K562 (cell line): ENCODE measurements at regions not wholly inside any gene's neighbourhood (a gene's known extent, or its start where the extent isn't known, plus 50 kb on each side); places are given as distances from the start of the nearest gene placed in this dataset.

Source experiments
- ATAC-seq: fragments of 200-7000 bp; cut with Tn5 transposase; 3 replicates; pipeline ENCODE4 v1.9.1; 2020; ENCODE audit warnings: moderate library complexity
- BruUV-seq: library from RNA; stranded (reverse); fragments of 400-500 nt; replicated peaks from 2 replicates; lab custom pipeline; 2021; lab: Mats Ljungman, UMichigan
- CTCF ChIA-PET: fragments of 300-600 bp; formaldehyde crosslinking; extraction: SDS; loops from one replicate; lab custom pipeline; 2021; ENCODE audit warnings: low intra/inter-chr PET ratio; lab: Yijun Ruan, JAX
- POLR2A ChIA-PET: fragments of 300-600, 350-650 bp; sonication (Branson Sonifier 250); formaldehyde crosslinking; extraction: SDS; loops from one replicate; lab custom pipeline; 2021; ENCODE audit warnings: antibody characterized with exemption, inconsistent platforms; lab: Yijun Ruan, JAX
- DNase-seq, 4 experiments: peaks; one replicate each; pipeline versions ENCODE4 v3.0.0 to v3.0.0-alpha.2; 2011 to 2018; ENCODE audit warnings: low spot score in 3 of 4, mixed read lengths in 3 of 4; ENCODE audit errors: extremely low read depth in 1 of 4
- FAIRE-seq: peaks from 2 replicates; lab custom pipeline; 2011; peaks lifted over from hg19 to GRCh38; lab: Jason Lieb, UNC
- H2AFZ ChIP-seq: 2 replicates; pipeline ENCODE4 v1.6.0; 2011; ENCODE audit warnings: low read depth, low read length, control low read depth, inconsistent platforms
- H3K27ac ChIP-seq: fragments of 200-600 bp; 3 replicates; pipeline ENCODE4 v1.8.0; 2011; ENCODE audit warnings: low read depth, mild to moderate bottlenecking, control low read depth, inconsistent platforms, low read length, moderate library complexity, mixed read lengths; ENCODE audit errors: extremely low read depth
- H3K27me3 ChIP-seq, 2 experiments: fragments of 300-600 bp in 1 of 2; 2 replicates in 1 of 2; 3 replicates in 1 of 2; pipeline versions ENCODE4 v1.6.0 to v1.8.0; 2011; ENCODE audit warnings: inconsistent platforms in 2 of 2, low read length in 2 of 2, mild to moderate bottlenecking in 1 of 2, mixed read lengths in 1 of 2, moderate library complexity in 1 of 2; ENCODE audit not compliant: control insufficient read depth in 2 of 2, insufficient read depth in 2 of 2
- H3K36me3 ChIP-seq: fragments of 300-600 bp; 3 replicates; pipeline ENCODE4 v1.8.0; 2011; ENCODE audit warnings: mild to moderate bottlenecking, low read length, inconsistent platforms; ENCODE audit not compliant: control insufficient read depth, insufficient read depth
- H3K4me1 ChIP-seq, 2 experiments: fragments of 200-600 bp in 1 of 2; replicated peaks in 1 of 2; 2 replicates in 1 of 2; 3 replicates in 1 of 2; pipeline versions ENCODE4 v1.5.1 to v1.8.0; 2011; ENCODE audit warnings: inconsistent platforms in 2 of 2, low read length in 2 of 2, mild to moderate bottlenecking in 1 of 2, mixed read lengths in 1 of 2, moderate library complexity in 1 of 2; ENCODE audit not compliant: control insufficient read depth in 2 of 2, insufficient read depth in 2 of 2
- H3K4me2 ChIP-seq: 2 replicates; pipeline ENCODE4 v1.6.1; 2011; ENCODE audit warnings: low read length, control low read depth, inconsistent platforms, mixed read lengths; ENCODE audit not compliant: insufficient read depth
- H3K4me3 ChIP-seq: fragments of 200-600 bp; sonication (generic), shearing (Covaris generic); 2 replicates; pipeline ENCODE4 v1.5.1; 2016; ENCODE audit warnings: control low read depth, inconsistent platforms
- H3K79me2 ChIP-seq: fragments of 200-600 bp; 3 replicates; pipeline ENCODE4 v1.8.0; 2011; ENCODE audit warnings: low read length, inconsistent platforms; ENCODE audit not compliant: control insufficient read depth, insufficient read depth
- H3K9ac ChIP-seq, 2 experiments: 2 replicates each; pipeline versions ENCODE4 v1.6.0 to v1.6.1; 2011; ENCODE audit warnings: low read depth in 2 of 2, low read length in 2 of 2, control low read depth in 1 of 2, inconsistent platforms in 1 of 2, mild to moderate bottlenecking in 1 of 2, mixed read lengths in 1 of 2; ENCODE audit not compliant: insufficient read depth in 1 of 2
- H3K9me1 ChIP-seq: one replicate; pipeline ENCODE4 v1.6.0; 2011; ENCODE audit warnings: inconsistent platforms, mild to moderate bottlenecking, low read length, moderate library complexity; ENCODE audit not compliant: control insufficient read depth, insufficient read depth
- H3K9me3 ChIP-seq: replicated peaks from 2 replicates; pipeline ENCODE4 v1.5.1; 2011; ENCODE audit warnings: low read depth, low read length, inconsistent platforms; ENCODE audit not compliant: control insufficient read depth, insufficient read depth
- H4K20me1 ChIP-seq: replicated peaks from 2 replicates; pipeline ENCODE4 v1.6.1; 2011; ENCODE audit warnings: low read length, inconsistent platforms, mixed read lengths; ENCODE audit not compliant: control insufficient read depth, insufficient read depth
- HEY1 ChIP-seq: fragments of 250-450 bp; sonication (Bioruptor Pico); IDR thresholded peaks from 2 replicates; pipeline ENCODE4 v1.5.0; 2020; ENCODE audit warnings: mild to moderate bottlenecking, moderate library complexity, borderline replicate concordance
- MIER1 ChIP-seq: fragments of 450-650 bp; IDR thresholded peaks from 2 replicates; pipeline ENCODE4 v1.6.1; 2016; ENCODE audit warnings: antibody characterized with exemption, mild to moderate bottlenecking, low read depth
- NCOA4 ChIP-seq: fragments of 450-650 bp; IDR thresholded peaks from 2 replicates; pipeline ENCODE4 v1.6.1; 2018; ENCODE audit warnings: mild to moderate bottlenecking; ENCODE audit not compliant: partially characterized antibody
- NR3C1 ChIP-seq: sonication (generic); formaldehyde crosslinking; IDR thresholded peaks from 2 replicates; pipeline ENCODE4 v1.8.1; 2022; ENCODE audit warnings: missing genetic modification reagents
- PYGO2 ChIP-seq: fragments of 450-650 bp; IDR thresholded peaks from 2 replicates; pipeline ENCODE4 v1.6.1; 2016; ENCODE audit warnings: mild to moderate bottlenecking, missing genetic modification characterization, moderate library complexity, missing compliant biosample characterization
- WGBS: fragments of 100-300 bp; shearing (Covaris generic); methylation state at CpG from one replicate; pipeline ENCODE4 v1.1.6; 2016; ENCODE audit warnings: low coverage, mixed read lengths; ENCODE audit not compliant: insufficient coverage; ENCODE audit errors: missing lambda C conversion rate; 5-methylcytosine and 5-hydroxymethylcytosine counted together
- in situ Hi-C: fragments of 300-500 bp; cut with MboI; formaldehyde crosslinking; loops from 4 replicates; pipeline ENCODE4 v1.15.0; 2018; ENCODE audit warnings: inconsistent platforms, mixed read lengths
- intact Hi-C: fragments of 100-400 bp; cut with micrococcal nuclease; formaldehyde crosslinking; loops from 2 replicates; pipeline ENCODE4 v1.14.2; 2022

DNA sequence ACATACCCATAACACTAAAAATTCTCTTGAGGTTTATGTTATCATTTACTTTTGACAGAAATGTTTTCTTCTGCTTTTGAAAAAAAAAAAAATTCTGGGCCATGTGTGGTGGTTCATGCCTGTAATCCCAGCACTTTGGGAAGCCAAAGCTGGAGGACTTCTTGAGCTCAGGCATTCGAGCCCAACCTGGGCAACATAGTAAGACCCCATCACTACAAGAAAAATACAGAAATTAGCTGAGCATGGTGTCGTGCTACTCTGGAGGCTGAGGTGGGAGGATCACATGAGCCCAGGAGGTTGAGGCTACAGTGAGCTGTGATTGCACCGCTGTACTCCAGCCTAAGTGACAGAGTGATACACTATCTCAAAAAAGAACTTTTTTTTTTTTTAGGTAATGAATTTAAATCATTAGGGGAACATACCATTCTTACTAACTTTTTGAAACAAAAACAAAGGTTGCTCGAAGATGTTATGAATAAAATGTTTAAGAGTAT lies 148.8 kb upstream of the DMRT1 start:
- WGBS: 0% methylated on average over 4 of the region's 4 CpGs
- no peak overlapping the region for H3K9ac ChIP-seq
- H3K36me3 ChIP-seq: no peaks in the 10 kb centered on the region
- CTCF ChIA-PET: no interaction called here
- TF ChIP-seq MIER1: no peak
- no peak for TF ChIP-seq NCOA4
- TF ChIP-seq HEY1 (CRISPR knock-in tag): no peak
- TF ChIP-seq PYGO2: no peak
- no peak for TF ChIP-seq NR3C1
- H3K9me3 ChIP-seq: no peaks in the 10 kb centered on the region
- no peak overlapping the region for H2AFZ ChIP-seq
- no peak overlapping the region for H3K4me2 ChIP-seq
- H3K27me3 ChIP-seq: peaks cover 0 to 14% of the 10 kb centered on the region in 2 experiments; a peak in 2 of 5 replicates
- no peak for DNase-seq
- ATAC-seq: no peak
- H3K27ac ChIP-seq: no peak overlapping the region
- H3K4me3 ChIP-seq: no peak overlapping the region
- POLR2A ChIA-PET: no interaction called here
- H3K79me2 ChIP-seq: no peaks in the 10 kb centered on the region
- in situ Hi-C loops: no loop called here
- BruUV-seq: no TSS peak
- H3K9me1 ChIP-seq: no peaks in the 10 kb centered on the region
- H3K4me1 ChIP-seq: no peaks in the 10 kb centered on the region
- FAIRE-seq: no peak
- intact Hi-C loops: no loop called here
- no peaks in the 10 kb centered on the region for H4K20me1 ChIP-seq
